HG02973 (cell line): ENCODE measurements at regions not wholly inside any gene's neighbourhood (a gene's known extent, or its start where the extent isn't known, plus 50 kb on each side); places are given as distances from the start of the nearest gene placed in this dataset.
A peak's percentile ranks its signal among the peaks of the same experiment; 100 is the strongest.

Experiments used
- ATAC-seq: cut with Tn5 transposase; IDR thresholded peaks from one replicate; pipeline ENCODE4 v1.9.1; 2021; ENCODE audit warnings: moderate library complexity; ENCODE audit not compliant: unreplicated experiment

GRCh38 chr10:10500937-10501336 is 516.7 kb upstream of the CELF2 start:
- no peak for ATAC-seq

- no peak for ATAC-seq
Observed at GRCh38 chr10:10503772-10504171, 513.9 kb upstream of the CELF2 start.

- no peak for ATAC-seq
Observed at GRCh38 chr10:10508211-10508610, 509.5 kb upstream of the CELF2 start.

GRCh38 chr10:10510179-10510578 is 507.5 kb upstream of the CELF2 start:
- ATAC-seq = no peak

- ATAC-seq = no peak
Observed at GRCh38 chr10:10513067-10513466, 504.6 kb upstream of the CELF2 start.

GRCh38 chr10:10513898-10514297 is 503.8 kb upstream of the CELF2 start:
- ATAC-seq = no peak

GRCh38 chr10:10514797-10515196 is 502.9 kb upstream of the CELF2 start:
- no peak for ATAC-seq

- ATAC-seq = no peak
Observed at GRCh38 chr10:10515479-10516204, 502.0 kb upstream of the CELF2 start.

GRCh38 chr10:10516346-10517130 is 501.1 kb upstream of the CELF2 start:
- ATAC-seq = no peak

- no peak for ATAC-seq
Observed at GRCh38 chr10:10517866-10518265, 499.8 kb upstream of the CELF2 start.

GRCh38 chr10:10519674-10520073 is 498.0 kb upstream of the CELF2 start:
- ATAC-seq = no peak

- ATAC-seq = peak; percentile 93
Observed at GRCh38 chr10:10520491-10521385, 496.9 kb upstream of the CELF2 start.

- no peak for ATAC-seq
Observed at GRCh38 chr10:10526846-10527245, 490.8 kb upstream of the CELF2 start.

GRCh38 chr10:10527861-10528562 is 489.7 kb upstream of the CELF2 start:
- no peak for ATAC-seq

- ATAC-seq = no peak
Observed at GRCh38 chr10:10528563-10528910, 489.1 kb upstream of the CELF2 start.

GRCh38 chr10:10530313-10530712 is 487.4 kb upstream of the CELF2 start:
- ATAC-seq = no peak

GRCh38 chr10:10532236-10532635 is 485.4 kb upstream of the CELF2 start:
- ATAC-seq = no peak

GRCh38 chr10:10532826-10533225 is 484.8 kb upstream of the CELF2 start:
- ATAC-seq = no peak

- ATAC-seq = no peak
Observed at GRCh38 chr10:10533437-10533836, 484.2 kb upstream of the CELF2 start.

GRCh38 chr10:10538326-10538725 is 479.3 kb upstream of the CELF2 start:
- ATAC-seq = no peak

- ATAC-seq = no peak
Observed at GRCh38 chr10:10540398-10540797, 477.3 kb upstream of the CELF2 start.
